H54 (cell line): ENCODE measurements at regions not wholly inside any gene's neighbourhood (a gene's known extent, or its start where the extent isn't known, plus 50 kb on each side); places are given as distances from the start of the nearest gene placed in this dataset.

Source experiments
- DNase-seq: peaks from one replicate; pipeline ENCODE4 v3.0.0; 2011; ENCODE audit warnings: low spot score, mixed read lengths; ENCODE audit not compliant: insufficient read length
- FAIRE-seq: peaks from 3 replicates; lab custom pipeline; 2011; peaks lifted over from hg19 to GRCh38; lab: Jason Lieb, UNC
- POLR2A ChIP-seq: IDR thresholded peaks from 2 replicates; pipeline ENCODE4 v1.6.1; 2011; ENCODE audit warnings: low read depth, mild to moderate bottlenecking, low read length

DNA sequence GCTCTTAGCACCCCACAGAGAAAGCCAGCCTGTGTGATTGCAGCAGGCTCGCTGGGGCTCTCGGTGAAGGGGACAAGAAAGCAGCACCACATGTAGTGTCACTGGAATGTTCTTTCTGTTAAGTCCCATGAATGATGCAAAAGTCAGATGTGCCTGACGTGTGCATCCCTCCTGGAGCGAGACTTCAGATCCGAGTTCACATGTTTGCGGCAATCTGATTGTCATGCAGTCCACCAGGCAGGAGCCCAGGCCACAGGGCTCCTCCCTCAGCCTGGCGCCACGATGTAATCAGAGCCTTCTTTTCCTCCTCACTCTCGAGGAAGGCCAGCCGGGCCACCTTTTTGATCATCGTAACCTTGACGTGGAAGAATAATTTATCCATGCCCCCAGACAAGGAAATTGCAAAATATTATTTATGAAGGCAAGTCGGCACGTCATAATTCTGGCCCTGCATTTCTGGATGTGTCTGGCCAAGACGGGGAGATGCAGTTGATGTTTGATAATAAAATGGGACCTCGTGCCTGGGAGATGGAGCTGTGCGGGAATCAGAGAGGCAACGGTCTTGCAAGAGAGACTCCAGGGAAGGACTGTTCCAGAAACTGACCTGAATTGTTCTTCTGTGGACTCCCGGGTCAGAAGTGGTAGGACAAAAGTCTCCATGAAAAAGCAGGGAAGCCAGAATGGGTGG is 214.6 kb downstream of the PHETA1 start:
- no peak for TF ChIP-seq POLR2A
- DNase-seq (no peak), FAIRE-seq (no peak)

- DNase-seq, result no peak
- no peak for TF ChIP-seq POLR2A
- no peak for FAIRE-seq
Observed at GRCh38 chr12:111152561-111152960, 216.3 kb downstream of the PHETA1 start.

- TF ChIP-seq POLR2A, result no peak
Observed at GRCh38 chr12:111150921-111151840, 217.7 kb downstream of the PHETA1 start.

DNA sequence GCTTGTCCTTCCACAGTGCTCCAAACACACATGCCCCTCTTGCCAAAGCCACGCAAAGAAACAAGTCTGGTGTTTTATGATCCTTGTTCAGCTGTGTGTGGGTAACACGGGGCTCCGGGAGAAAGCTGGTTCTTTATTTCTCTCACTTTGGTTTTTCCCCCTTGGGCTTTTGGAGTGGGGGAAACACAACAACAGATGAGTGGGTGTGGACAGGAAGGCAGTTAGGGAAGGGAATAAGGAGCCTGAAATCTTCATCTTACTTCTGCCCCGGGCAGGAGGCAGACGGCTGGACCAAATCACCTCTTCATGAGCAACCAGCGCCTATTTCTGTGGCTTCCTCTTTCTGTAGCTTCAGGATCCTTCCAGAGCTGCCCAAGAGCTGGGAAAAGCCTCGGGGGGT is 218.5 kb downstream of the PHETA1 start:
- DNase-seq (no peak), FAIRE-seq (no peak)
- TF ChIP-seq POLR2A, result no peak

More at GRCh38 chr12:111150921-111151840, 217.7 kb downstream of the PHETA1 start:
- FAIRE-seq (no peak), DNase-seq (no peak)

- no peak for TF ChIP-seq POLR2A
- no peak for FAIRE-seq
- no peak for DNase-seq
Observed at GRCh38 chr12:111149299-111149698, 219.6 kb downstream of the PHETA1 start.

DNA sequence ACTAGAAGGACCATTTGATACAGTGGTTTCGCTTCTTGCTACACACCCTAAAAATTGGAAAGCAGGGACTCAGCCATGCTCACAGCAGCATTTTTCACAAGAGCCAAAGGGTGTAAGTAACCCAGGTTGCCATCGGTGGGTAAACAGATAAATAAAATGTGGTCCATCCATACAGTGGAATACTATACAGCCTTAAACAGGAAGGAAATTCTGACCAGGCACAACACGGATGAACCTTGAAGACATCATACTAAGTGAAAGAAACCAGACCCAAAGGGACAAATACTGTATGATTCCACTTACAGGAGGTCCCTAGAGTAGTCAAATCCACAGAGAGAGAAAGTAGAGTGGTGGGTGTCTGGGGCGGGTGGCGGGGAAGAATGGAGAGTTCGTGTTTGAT is 220.9 kb downstream of the PHETA1 start:
- FAIRE-seq (no peak), DNase-seq (no peak)
- TF ChIP-seq POLR2A, result no peak

GRCh38 chr12:111143271-111143670 is 222.9 kb upstream of the MYL2 start:
- TF ChIP-seq POLR2A, result no peak
- DNase-seq (no peak), FAIRE-seq (no peak)

GRCh38 chr12:111141205-111141604 is 220.8 kb upstream of the MYL2 start:
- FAIRE-seq (no peak), DNase-seq (no peak)
- no peak for TF ChIP-seq POLR2A

DNA sequence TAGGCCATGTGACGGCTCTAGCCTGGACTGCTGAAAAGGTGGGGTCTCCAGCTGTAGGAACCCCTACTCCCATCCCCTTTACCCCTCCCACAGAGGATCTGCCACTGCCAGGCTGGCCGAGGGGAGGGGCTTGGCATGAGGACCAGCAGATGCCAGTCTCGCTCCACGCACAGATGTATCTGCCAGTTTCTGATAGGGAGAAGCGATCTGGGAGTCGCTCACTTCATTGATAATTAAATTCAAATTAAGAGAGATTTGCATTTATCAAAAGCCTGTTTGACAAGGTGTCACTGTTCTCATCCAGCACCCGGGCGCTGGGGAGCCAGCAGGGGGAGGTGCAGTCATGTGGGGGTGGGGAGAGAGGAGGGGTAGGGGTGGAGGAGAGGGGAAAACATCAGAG is 217.6 kb upstream of the MYL2 start:
- TF ChIP-seq POLR2A, result no peak
- DNase-seq (no peak), FAIRE-seq (no peak)

DNA sequence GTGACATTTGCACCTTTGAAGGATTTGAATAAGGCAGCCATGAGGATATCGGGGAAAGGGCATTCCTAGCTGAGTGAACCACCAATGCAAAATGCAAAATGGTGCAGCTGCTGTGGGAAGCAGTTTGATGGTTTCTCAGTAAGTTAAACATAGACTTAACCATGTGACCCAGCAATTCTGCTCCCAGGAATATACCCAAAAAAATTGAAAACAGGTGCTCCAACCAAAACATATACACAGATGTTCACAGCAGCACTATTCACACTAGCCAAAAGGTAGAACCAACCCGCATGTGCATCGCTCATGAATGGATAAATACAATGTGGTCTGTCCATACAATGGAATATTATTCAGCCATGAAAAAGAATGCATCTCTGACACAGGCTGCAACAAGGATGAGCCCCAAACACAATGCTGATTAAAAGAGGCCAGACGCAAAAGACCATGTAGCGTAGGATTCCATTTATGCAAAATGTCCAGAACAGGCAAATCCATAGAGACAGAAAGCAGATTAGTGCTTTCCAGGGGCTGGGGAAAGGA is 215.0 kb upstream of the MYL2 start:
- DNase-seq (no peak), FAIRE-seq (no peak)
- TF ChIP-seq POLR2A, result no peak

DNA sequence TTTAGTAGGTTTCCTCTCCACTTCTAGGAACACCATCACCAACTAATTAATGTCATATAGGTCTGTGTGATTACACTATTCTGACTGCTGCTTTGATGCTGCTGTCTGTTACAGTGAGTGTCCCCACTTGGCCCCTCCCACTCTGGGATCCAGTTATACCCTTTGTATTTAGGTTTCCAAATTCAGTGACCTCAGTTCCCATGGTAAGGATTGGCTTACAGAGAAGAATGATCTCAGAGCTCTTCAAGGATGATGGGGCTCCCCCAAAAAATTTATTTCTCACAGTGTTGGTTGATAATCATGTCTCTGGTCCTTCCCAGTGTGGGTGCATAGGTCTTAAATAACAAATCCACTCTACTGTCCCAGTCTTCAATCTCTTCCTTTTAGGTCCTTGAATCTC is 210.0 kb upstream of the MYL2 start:
- FAIRE-seq, result no peak

DNA sequence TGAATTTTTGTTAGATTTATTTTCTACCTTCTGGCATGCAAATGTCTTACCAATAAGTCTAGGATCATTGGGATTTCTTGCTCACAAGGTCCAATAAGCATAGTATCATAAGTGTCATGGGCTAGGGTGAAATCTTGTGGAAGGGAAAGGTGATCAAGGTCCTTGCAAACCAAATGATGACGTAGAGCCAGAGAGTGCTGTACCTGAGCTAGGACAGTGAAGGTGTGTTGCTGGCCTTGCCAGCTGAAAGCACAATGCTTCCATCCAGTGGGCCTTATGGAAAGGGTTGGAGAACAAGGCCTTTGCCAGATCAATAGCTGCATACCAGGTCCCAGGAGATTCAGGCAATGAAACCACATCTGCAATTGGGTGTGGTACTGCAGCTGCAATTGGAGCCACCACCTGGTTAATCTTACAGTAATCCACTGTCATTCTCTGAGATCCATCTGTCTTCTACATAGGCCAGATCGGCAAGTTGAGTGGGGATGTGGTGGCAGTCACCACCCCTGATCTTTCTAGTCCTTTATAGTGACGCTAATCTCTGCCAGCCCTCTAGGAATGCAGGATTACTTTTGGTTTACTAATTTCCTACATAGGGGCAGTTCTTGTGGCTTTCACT is 208.9 kb upstream of the MYL2 start:
- TF ChIP-seq POLR2A, result no peak
- FAIRE-seq (no peak), DNase-seq (no peak)

More for the DNA sequence above, 210.0 kb upstream of the MYL2 start:
- DNase-seq, result no peak
- TF ChIP-seq POLR2A, result no peak

- TF ChIP-seq POLR2A, result no peak
- FAIRE-seq, result no peak
- no peak for DNase-seq
Observed at GRCh38 chr12:111126331-111126730, 206.0 kb upstream of the MYL2 start.

DNA sequence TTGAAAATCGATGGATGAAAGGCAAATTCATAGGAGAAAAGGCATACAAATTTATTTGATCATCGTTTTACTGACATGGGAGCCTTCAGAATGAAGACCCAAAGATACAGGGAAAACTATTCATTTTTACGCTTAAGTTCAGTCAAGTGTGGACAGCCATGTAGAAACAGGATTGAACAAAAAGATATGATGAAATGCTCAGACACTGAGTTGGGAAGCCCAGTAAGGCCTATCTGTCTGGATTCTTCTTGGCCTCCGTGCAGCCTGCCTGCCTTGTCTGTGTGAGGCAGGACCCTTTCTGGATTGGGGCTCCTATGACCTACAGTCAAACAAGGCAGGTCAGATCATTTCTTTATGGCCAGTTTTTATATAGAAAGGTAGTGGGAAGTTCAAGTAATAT is 203.8 kb upstream of the MYL2 start:
- DNase-seq (no peak), FAIRE-seq (no peak)
- no peak for TF ChIP-seq POLR2A
